ENCODE measurements at regions not wholly inside any gene's neighbourhood (a gene's known extent, or its start where the extent isn't known, plus 50 kb on each side); places are given as distances from the start of the nearest gene placed in this dataset.

- TF ChIP-seq CTCF (conservative IDR thresholded peaks at IDR 0.05; ENCODE audit: low read depth in 2 of 2) (no peak), REST (IDR thresholded peaks at IDR 0.05; ENCODE audit: unreplicated experiment) (no peak), POLR2AphosphoS5 (IDR thresholded peaks at IDR 0.05; ENCODE audit: low read depth) (no peak), EZH2 (IDR thresholded peaks at IDR 0.05; ENCODE audit: low read depth, unreplicated experiment) (no peak), ZNF114 (CRISPR knock-in tag; IDR thresholded peaks at IDR 0.05) (no peak)
- TF ChIP-seq, protein P1, sequence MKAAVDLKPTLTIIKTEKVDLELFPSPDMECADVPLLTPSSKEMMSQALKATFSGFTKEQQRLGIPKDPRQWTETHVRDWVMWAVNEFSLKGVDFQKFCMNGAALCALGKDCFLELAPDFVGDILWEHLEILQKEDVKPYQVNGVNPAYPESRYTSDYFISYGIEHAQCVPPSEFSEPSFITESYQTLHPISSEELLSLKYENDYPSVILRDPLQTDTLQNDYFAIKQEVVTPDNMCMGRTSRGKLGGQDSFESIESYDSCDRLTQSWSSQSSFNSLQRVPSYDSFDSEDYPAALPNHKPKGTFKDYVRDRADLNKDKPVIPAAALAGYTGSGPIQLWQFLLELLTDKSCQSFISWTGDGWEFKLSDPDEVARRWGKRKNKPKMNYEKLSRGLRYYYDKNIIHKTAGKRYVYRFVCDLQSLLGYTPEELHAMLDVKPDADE (IDR thresholded peaks at IDR 0.05): no peak
Observed at GRCh38 chr20:7136886-7137285, 369.4 kb downstream of the BMP2 start.

Measured in GM23338 (cell line).